ENCODE measurements at regions not wholly inside any gene's neighbourhood (a gene's known extent, or its start where the extent isn't known, plus 50 kb on each side); places are given as distances from the start of the nearest gene placed in this dataset.

DNA sequence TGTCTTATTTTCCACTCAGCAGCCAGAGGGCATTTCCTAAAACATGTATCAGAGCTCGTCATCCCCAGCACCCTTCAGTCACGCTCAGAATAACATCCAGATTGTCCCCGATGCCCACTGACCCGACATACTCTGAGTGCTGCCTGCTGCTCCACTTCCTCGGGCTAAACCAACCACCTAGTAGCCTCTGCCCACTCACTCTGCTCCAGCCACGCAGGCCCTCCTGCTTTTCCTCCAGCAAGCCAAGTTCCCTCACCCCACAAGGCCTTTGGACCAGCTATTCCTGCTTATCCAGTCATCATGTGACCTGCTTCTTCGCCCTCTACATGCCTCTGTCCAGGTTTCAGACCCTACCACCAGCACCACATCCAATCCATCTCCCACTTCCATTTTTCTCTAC is 454.2 kb downstream of the CD83 start:
- intact Hi-C loops (cut with DNase I): no loop called here
- Histone ChIP-seq H3K9me3 (no peaks in the 10 kb centered on the region), H3K27me3 (ENCODE audit: insufficient read depth in 3 of 3, low read length in 2 of 3) (no peaks in the 10 kb centered on the region), H3K4me1 (peaks cover 6% of the 10 kb centered on the region), H3K27ac (no peak overlapping the region), H3K36me3 (ENCODE audit: insufficient read depth in 1 of 2, low read depth in 1 of 2) (no peaks in the 10 kb centered on the region), H3K4me3 (no peak overlapping the region)
- TF ChIP-seq, protein P1, sequence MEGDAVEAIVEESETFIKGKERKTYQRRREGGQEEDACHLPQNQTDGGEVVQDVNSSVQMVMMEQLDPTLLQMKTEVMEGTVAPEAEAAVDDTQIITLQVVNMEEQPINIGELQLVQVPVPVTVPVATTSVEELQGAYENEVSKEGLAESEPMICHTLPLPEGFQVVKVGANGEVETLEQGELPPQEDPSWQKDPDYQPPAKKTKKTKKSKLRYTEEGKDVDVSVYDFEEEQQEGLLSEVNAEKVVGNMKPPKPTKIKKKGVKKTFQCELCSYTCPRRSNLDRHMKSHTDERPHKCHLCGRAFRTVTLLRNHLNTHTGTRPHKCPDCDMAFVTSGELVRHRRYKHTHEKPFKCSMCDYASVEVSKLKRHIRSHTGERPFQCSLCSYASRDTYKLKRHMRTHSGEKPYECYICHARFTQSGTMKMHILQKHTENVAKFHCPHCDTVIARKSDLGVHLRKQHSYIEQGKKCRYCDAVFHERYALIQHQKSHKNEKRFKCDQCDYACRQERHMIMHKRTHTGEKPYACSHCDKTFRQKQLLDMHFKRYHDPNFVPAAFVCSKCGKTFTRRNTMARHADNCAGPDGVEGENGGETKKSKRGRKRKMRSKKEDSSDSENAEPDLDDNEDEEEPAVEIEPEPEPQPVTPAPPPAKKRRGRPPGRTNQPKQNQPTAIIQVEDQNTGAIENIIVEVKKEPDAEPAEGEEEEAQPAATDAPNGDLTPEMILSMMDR (IDR thresholded peaks at IDR 0.05): no peak
- no peak for DNase-seq
- 88 to 91% (median 89%) methylated on average over 7 of the region's 7 CpGs for WGBS, 3 donors
- ATAC-seq: no peak

DNA sequence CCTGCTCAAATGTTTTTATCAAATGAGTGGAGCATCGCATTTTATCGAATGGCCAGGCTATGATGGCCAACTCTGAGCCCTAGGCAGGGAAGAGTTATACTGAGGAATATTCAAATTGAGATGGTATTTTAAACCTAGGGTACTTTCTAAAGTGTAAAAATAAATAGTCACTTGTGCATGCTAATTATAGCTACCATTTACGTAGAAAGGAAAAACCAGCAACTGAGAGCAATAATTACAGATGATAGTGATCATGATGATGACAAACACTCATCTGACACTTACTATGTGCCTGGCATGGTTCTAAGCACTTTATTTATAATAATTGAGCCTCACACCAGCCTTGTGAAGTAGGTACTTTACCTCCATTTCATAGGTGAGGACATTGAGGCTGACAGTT is 455.7 kb downstream of the CD83 start:
- TF ChIP-seq, protein P1 (IDR thresholded peaks at IDR 0.05): no peak
- H3K27me3 ChIP-seq (ENCODE audit: insufficient read depth in 3 of 3, low read length in 2 of 3): no peaks in the 10 kb centered on the region
- H3K27ac ChIP-seq: no peak overlapping the region
- WGBS, 3 donors: 74 to 83% (median 76%) methylated on average over 3 of the region's 3 CpGs
- H3K4me3 ChIP-seq: no peak overlapping the region
- H3K36me3 ChIP-seq (ENCODE audit: insufficient read depth in 1 of 2, low read depth in 1 of 2): no peaks in the 10 kb centered on the region
- no peaks in the 10 kb centered on the region for H3K9me3 ChIP-seq
- DNase-seq: no peak
- intact Hi-C loops (cut with DNase I): no loop called here
- H3K4me1 ChIP-seq: peaks cover 6% of the 10 kb centered on the region
- ATAC-seq: no peak

DNA sequence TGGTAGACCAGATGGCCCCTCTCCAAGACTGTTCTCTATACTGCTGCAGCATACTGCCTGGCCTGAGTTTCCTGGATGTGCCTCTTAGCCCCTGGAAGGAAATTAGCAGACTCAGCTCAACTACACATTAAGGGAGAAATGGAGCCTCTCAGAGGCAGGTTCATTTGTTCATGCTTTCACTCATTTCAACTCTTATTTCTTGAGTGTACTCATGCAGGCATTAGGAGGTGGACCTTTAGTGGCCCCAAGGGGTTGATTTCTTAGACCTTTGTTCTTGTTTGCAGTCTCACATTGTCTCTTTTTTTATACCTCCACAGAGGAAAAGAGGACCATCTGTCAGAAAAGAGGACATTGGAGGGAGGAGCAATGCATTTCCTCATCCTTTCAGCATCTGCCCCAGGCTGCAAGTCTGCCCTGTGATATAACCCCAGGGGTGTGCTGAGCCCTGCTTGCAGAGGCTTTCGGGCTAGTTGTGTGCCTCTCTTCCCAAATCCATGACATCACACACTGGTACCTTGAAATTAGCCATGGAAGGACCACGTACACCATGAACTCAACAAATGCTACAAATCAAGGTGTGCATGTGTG is 456.2 kb downstream of the CD83 start:
- Histone ChIP-seq H3K27me3 (ENCODE audit: insufficient read depth in 3 of 3, low read length in 2 of 3) (no peaks in the 10 kb centered on the region), H3K36me3 (ENCODE audit: insufficient read depth in 1 of 2, low read depth in 1 of 2) (no peaks in the 10 kb centered on the region), H3K9me3 (no peaks in the 10 kb centered on the region), H3K27ac (no peak overlapping the region), H3K4me3 (no peak overlapping the region), H3K4me1 (peaks cover 6% of the 10 kb centered on the region)
- intact Hi-C loops (cut with DNase I): no loop called here
- whole genome bisulfite sequencing, 3 donors: 85 to 88% (median 85%) methylated on average over 2 of the region's 2 CpGs
- TF ChIP-seq, protein P1 (IDR thresholded peaks at IDR 0.05): no peak
- ATAC-seq: no peak
- DNase-seq: no peak

DNA sequence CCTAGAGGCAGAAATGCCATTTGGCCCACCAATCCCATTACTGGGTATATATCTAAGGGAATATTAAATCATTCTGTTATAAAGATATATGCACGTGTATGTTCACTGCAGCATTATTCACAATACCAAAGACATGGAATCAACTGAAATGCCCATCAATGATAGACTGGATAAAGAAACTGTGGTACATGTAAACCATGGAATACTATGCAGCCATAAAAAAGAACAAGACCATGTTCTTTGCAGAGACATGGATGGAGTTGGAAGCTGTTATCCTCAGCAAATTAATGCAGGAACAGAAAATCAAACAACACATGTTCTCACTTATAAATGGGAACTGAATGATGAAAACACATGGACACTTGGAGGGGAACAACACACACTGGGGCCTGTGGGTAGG is 458.4 kb downstream of the CD83 start:
- Histone ChIP-seq H3K27ac (no peak overlapping the region), H3K4me3 (no peak overlapping the region), H3K9me3 (no peaks in the 10 kb centered on the region), H3K27me3 (ENCODE audit: insufficient read depth in 3 of 3, low read length in 2 of 3) (no peaks in the 10 kb centered on the region), H3K36me3 (ENCODE audit: insufficient read depth in 1 of 2, low read depth in 1 of 2) (no peaks in the 10 kb centered on the region), H3K4me1 (peaks cover 6% of the 10 kb centered on the region)
- intact Hi-C loops (cut with DNase I): no loop called here
- DNase-seq (no peak), ATAC-seq (no peak)
- 89 to 100% (median 90%) methylated on average over 1 of the region's 1 CpG for WGBS, 3 donors
- TF ChIP-seq, protein P1 (IDR thresholded peaks at IDR 0.05): no peak

DNA sequence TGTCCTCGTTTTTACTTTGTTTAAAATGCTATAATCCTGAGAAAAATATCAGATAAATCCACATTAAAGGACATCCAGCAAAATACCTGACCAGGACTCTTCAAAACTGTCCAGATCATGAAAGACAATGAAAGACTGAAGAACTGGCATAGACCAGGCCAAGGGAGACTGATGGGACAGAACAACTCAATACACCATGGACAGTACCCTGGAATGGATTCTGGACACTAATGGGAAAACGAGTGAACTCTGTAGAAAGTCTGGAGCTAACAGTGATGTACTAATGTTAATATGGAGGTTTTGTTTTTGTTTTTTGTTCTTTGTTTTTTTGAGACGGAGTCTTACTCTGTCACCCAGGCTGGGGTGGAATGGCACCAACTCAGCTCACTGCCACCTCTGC is 461.4 kb downstream of the CD83 start:
- 57 to 67% (median 64%) methylated on average over 3 of the region's 3 CpGs for WGBS, 3 donors

More for the DNA sequence above, 461.4 kb downstream of the CD83 start:
- TF ChIP-seq, protein P1 (IDR thresholded peaks at IDR 0.05): no peak
- Histone ChIP-seq H3K4me1 (no peaks in the 10 kb centered on the region), H3K4me3 (no peak overlapping the region), H3K9me3 (no peaks in the 10 kb centered on the region), H3K27ac (no peak overlapping the region), H3K36me3 (ENCODE audit: insufficient read depth in 1 of 2, low read depth in 1 of 2) (no peaks in the 10 kb centered on the region), H3K27me3 (ENCODE audit: insufficient read depth in 3 of 3, low read length in 2 of 3) (no peaks in the 10 kb centered on the region)
- DNase-seq (no peak), ATAC-seq (no peak)
- intact Hi-C loops (cut with DNase I): no loop called here
